Loucy (cell line): ENCODE measurements at regions not wholly inside any gene's neighbourhood (a gene's known extent, or its start where the extent isn't known, plus 50 kb on each side); places are given as distances from the start of the nearest gene placed in this dataset.

Experiments used
- H2AFZ ChIP-seq: fragments of 200-600 bp; sonication (generic); 2 replicates; pipeline ENCODE4 v1.6.0; 2016; ENCODE audit warnings: antibody characterized with exemption, mild to moderate bottlenecking, low read length, moderate library complexity
- H3F3A ChIP-seq: fragments of 200-600 bp; 2 replicates; pipeline ENCODE4 v1.6.0; 2016; ENCODE audit warnings: antibody characterized with exemption, low read depth, mild to moderate bottlenecking
- H3K27me3 ChIP-seq: fragments of 200-600 bp; sonication (generic); 2 replicates; pipeline ENCODE4 v1.6.1; 2014; ENCODE audit warnings: low read length, mild to moderate bottlenecking; ENCODE audit not compliant: insufficient read depth, poor library complexity, severe bottlenecking
- H3K36me3 ChIP-seq: fragments of 200-600 bp; sonication (generic); 2 replicates; pipeline ENCODE4 v1.6.1; 2016; ENCODE audit warnings: low read length; ENCODE audit not compliant: insufficient read depth
- H3K4me1 ChIP-seq: fragments of 200-600 bp; sonication (generic); 2 replicates; pipeline ENCODE4 v1.5.1; 2014; ENCODE audit warnings: low read length, mild to moderate bottlenecking; ENCODE audit not compliant: insufficient read depth, poor library complexity, severe bottlenecking
- H3K4me2 ChIP-seq: fragments of 200-600 bp; sonication (generic); 2 replicates; pipeline ENCODE4 v1.6.0; 2014; ENCODE audit warnings: antibody characterized with exemption, low read length, low read depth, mild to moderate bottlenecking; ENCODE audit not compliant: poor library complexity, severe bottlenecking
- H3K4me3 ChIP-seq: fragments of 200-600 bp; sonication (generic); 2 replicates; pipeline ENCODE4 v1.5.1; 2014; ENCODE audit warnings: low read length, mild to moderate bottlenecking, mixed read lengths; ENCODE audit not compliant: poor library complexity, severe bottlenecking
- H3K79me2 ChIP-seq: fragments of 200-600 bp; sonication (generic); 2 replicates; pipeline ENCODE4 v1.6.1; 2014; ENCODE audit warnings: low read length; ENCODE audit not compliant: insufficient read depth
- H3K9ac ChIP-seq: fragments of 200-600 bp; sonication (generic); 2 replicates; pipeline ENCODE4 v1.6.0; 2014; ENCODE audit warnings: mild to moderate bottlenecking, low read depth, low read length, moderate library complexity; ENCODE audit not compliant: poor library complexity, severe bottlenecking
- H3K9me2 ChIP-seq: fragments of 200-600 bp; sonication (generic); replicated peaks from 2 replicates; pipeline ENCODE4 v1.6.1; 2016; ENCODE audit warnings: low read depth, low read length, mixed read lengths
- H3K9me3 ChIP-seq: fragments of 200-600 bp; sonication (generic); 2 replicates; pipeline ENCODE4 v1.6.1; 2014; ENCODE audit warnings: mild to moderate bottlenecking, antibody characterized with exemption, low read length, low read depth; ENCODE audit not compliant: insufficient read depth
- H4K20me1 ChIP-seq: fragments of 200-600 bp; sonication (generic); 2 replicates; pipeline ENCODE4 v1.6.0; 2014; ENCODE audit warnings: antibody characterized with exemption, low read length, mild to moderate bottlenecking; ENCODE audit not compliant: insufficient read depth, poor library complexity, severe bottlenecking
- EZH2phosphoT487 ChIP-seq: fragments of 200-600 bp; IDR thresholded peaks from 2 replicates; pipeline ENCODE4 v1.6.1; 2018; ENCODE audit warnings: antibody characterized with exemption, mild to moderate bottlenecking, moderate library complexity, borderline replicate concordance
- TF ChIP-seq, protein P1 (sequence below): fragments of 200-600 bp; sonication (generic); conservative IDR thresholded peaks from 2 replicates; pipeline ENCODE4 v1.5.1; 2014; ENCODE audit warnings: mild to moderate bottlenecking, antibody characterized with exemption, low read length

- H3K9me3 ChIP-seq, result no peaks in the 10 kb centered on the region
- TF ChIP-seq, protein P1, sequence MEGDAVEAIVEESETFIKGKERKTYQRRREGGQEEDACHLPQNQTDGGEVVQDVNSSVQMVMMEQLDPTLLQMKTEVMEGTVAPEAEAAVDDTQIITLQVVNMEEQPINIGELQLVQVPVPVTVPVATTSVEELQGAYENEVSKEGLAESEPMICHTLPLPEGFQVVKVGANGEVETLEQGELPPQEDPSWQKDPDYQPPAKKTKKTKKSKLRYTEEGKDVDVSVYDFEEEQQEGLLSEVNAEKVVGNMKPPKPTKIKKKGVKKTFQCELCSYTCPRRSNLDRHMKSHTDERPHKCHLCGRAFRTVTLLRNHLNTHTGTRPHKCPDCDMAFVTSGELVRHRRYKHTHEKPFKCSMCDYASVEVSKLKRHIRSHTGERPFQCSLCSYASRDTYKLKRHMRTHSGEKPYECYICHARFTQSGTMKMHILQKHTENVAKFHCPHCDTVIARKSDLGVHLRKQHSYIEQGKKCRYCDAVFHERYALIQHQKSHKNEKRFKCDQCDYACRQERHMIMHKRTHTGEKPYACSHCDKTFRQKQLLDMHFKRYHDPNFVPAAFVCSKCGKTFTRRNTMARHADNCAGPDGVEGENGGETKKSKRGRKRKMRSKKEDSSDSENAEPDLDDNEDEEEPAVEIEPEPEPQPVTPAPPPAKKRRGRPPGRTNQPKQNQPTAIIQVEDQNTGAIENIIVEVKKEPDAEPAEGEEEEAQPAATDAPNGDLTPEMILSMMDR, result no peak
- no peak for TF ChIP-seq EZH2phosphoT487
- no peaks in the 10 kb centered on the region for H3F3A ChIP-seq
- H3K27me3 ChIP-seq, result no peaks in the 10 kb centered on the region
- no peaks in the 10 kb centered on the region for H3K36me3 ChIP-seq
- peaks cover 18% of the 10 kb centered on the region for H3K4me1 ChIP-seq
- H3K4me3 ChIP-seq, result no peak overlapping the region
- H3K4me2 ChIP-seq, result no peak overlapping the region
- no peaks in the 10 kb centered on the region for H3K9me2 ChIP-seq
- H3K79me2 ChIP-seq, result no peaks in the 10 kb centered on the region
- H3K9ac ChIP-seq, result no peak overlapping the region
- H2AFZ ChIP-seq, result no peak overlapping the region
- H4K20me1 ChIP-seq, result no peaks in the 10 kb centered on the region
These were observed 429.8 kb downstream of the FOXO1 start for GRCh38 chr13:40236566-40237168.

GRCh38 chr13:40238761-40239160, 427.7 kb downstream of the FOXO1 start:
- Histone ChIP-seq H4K20me1 (no peaks in the 10 kb centered on the region), H3K9ac (no peak overlapping the region), H3K36me3 (no peaks in the 10 kb centered on the region), H3K4me3 (no peak overlapping the region), H2AFZ (no peak overlapping the region), H3K4me1 (no peaks in the 10 kb centered on the region), H3K9me2 (no peaks in the 10 kb centered on the region), H3K27me3 (no peaks in the 10 kb centered on the region), H3K4me2 (no peak overlapping the region), H3K79me2 (no peaks in the 10 kb centered on the region), H3K9me3 (no peaks in the 10 kb centered on the region), H3F3A (no peaks in the 10 kb centered on the region)
- TF ChIP-seq, protein P1, result no peak
- no peak for TF ChIP-seq EZH2phosphoT487

DNA sequence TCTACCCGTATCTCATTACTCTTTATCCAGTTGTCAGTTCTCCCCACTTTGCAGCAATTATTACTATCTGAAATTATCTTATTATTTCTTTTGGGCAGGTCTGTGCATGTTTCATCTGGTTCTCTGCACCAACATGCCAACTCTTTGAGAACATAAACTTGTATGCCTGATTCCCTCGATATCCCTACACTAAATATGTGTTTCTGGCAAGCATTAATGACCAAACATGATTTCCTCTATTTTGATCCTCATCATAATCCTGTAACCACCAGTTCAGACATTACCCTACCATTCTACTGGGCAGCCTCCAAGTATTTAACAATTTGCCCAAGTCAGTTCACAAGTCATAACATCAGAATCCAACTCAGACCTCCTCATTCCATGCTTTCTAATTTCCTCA, 426.1 kb downstream of the FOXO1 start:
- TF ChIP-seq EZH2phosphoT487, result no peak
- TF ChIP-seq, protein P1, result no peak
- Histone ChIP-seq H3K9ac (no peak overlapping the region), H3K36me3 (no peaks in the 10 kb centered on the region), H3F3A (no peaks in the 10 kb centered on the region), H3K9me3 (no peaks in the 10 kb centered on the region), H3K4me3 (no peak overlapping the region), H3K27me3 (no peaks in the 10 kb centered on the region), H3K4me1 (no peaks in the 10 kb centered on the region), H3K9me2 (no peaks in the 10 kb centered on the region), H4K20me1 (no peaks in the 10 kb centered on the region), H3K4me2 (no peak overlapping the region), H2AFZ (no peak overlapping the region), H3K79me2 (no peaks in the 10 kb centered on the region)
